Progenitor cell of endocrine pancreas (in vitro differentiated cells): ENCODE measurements at regions not wholly inside any gene's neighbourhood (a gene's known extent, or its start where the extent isn't known, plus 50 kb on each side); places are given as distances from the start of the nearest gene placed in this dataset.
"Not testable (repeated sequence)": the region's sequence is repeated elsewhere in the genome, so short reads cannot be mapped to it uniquely, and the experiment has no call there.

ENCODE experiments used
- DNase-seq: peaks from one replicate; pipeline ENCODE4 v3.0.0; 2021; ENCODE audit warnings: low spot score; ENCODE audit not compliant: unreplicated experiment
- H3K27ac Mint-ChIP-seq: 2 replicates; pipeline ENCODE4 v1.8.0; 2021; ENCODE audit warnings: mild to moderate bottlenecking, moderate library complexity, mixed read lengths
- H3K27me3 Mint-ChIP-seq: 2 replicates; pipeline ENCODE4 v1.8.0; 2021; ENCODE audit warnings: mixed read lengths
- H3K36me3 Mint-ChIP-seq: 2 replicates; pipeline ENCODE4 v1.8.0; 2022; ENCODE audit warnings: mixed read lengths; ENCODE audit not compliant: insufficient read depth
- H3K4me1 Mint-ChIP-seq: 2 replicates; pipeline ENCODE4 v1.8.0; 2021; ENCODE audit warnings: low read depth, mixed read lengths
- H3K4me3 Mint-ChIP-seq: 2 replicates; pipeline ENCODE4 v1.8.0; 2021; ENCODE audit warnings: low read depth, mild to moderate bottlenecking, moderate library complexity, mixed read lengths
- H3K9me3 Mint-ChIP-seq: 2 replicates; pipeline ENCODE4 v1.8.0; 2021; ENCODE audit warnings: low read depth, mixed read lengths
- CTCF ChIP-seq: fragments of 200-600 bp; sonication (generic); IDR thresholded peaks from one replicate; pipeline ENCODE4 v1.5.0; 2021; ENCODE audit warnings: antibody characterized with exemption, mild to moderate bottlenecking; ENCODE audit not compliant: unreplicated experiment

- H3K27me3 Mint-ChIP-seq = no peaks in the 10 kb centered on the region
- H3K27ac Mint-ChIP-seq = no peak overlapping the region
- TF ChIP-seq CTCF = no peak
- H3K4me1 Mint-ChIP-seq = no peaks in the 10 kb centered on the region
- DNase-seq = no peak
- H3K36me3 Mint-ChIP-seq = no peaks in the 10 kb centered on the region
- H3K9me3 Mint-ChIP-seq = peaks cover 26% of the 10 kb centered on the region
- no peak overlapping the region for H3K4me3 Mint-ChIP-seq
These were observed 124.6 kb downstream of the RRAGB start for GRCh38 chrX:55841962-55842752.

- H3K36me3 Mint-ChIP-seq, DNase-seq, H3K27me3 Mint-ChIP-seq, H3K4me1 Mint-ChIP-seq: not testable (repeated sequence)
- H3K9me3 Mint-ChIP-seq = peaks cover 34% of the 10 kb centered on the region
- peak overlapping the region; percentile 60 for H3K27ac Mint-ChIP-seq
- H3K4me3 Mint-ChIP-seq = peak overlapping the region; percentile 9
These were observed 149.2 kb downstream of the RRAGB start for GRCh38 chrX:55866779-55867178.

GRCh38 chrX:55867181-55867651 lies 149.7 kb downstream of the RRAGB start:
- no peak overlapping the region for H3K4me3 Mint-ChIP-seq
- no peak overlapping the region for H3K27ac Mint-ChIP-seq
- TF ChIP-seq CTCF = no peak
- H3K36me3 Mint-ChIP-seq = no peaks in the 10 kb centered on the region
- peaks cover 32% of the 10 kb centered on the region for H3K9me3 Mint-ChIP-seq
- H3K4me1 Mint-ChIP-seq = peaks cover 8% of the 10 kb centered on the region
- DNase-seq = no peak
- H3K27me3 Mint-ChIP-seq = no peaks in the 10 kb centered on the region

- Mint-ChIP-seq H3K36me3 (no peaks in the 10 kb centered on the region), H3K27ac (no peak overlapping the region), H3K4me3 (no peak overlapping the region), H3K4me1 (peaks cover 8% of the 10 kb centered on the region), H3K27me3 (no peaks in the 10 kb centered on the region), H3K9me3 (peaks cover 30% of the 10 kb centered on the region)
- DNase-seq = no peak
- TF ChIP-seq CTCF = no peak
These were observed 150.2 kb downstream of the RRAGB start for GRCh38 chrX:55867708-55868107.

- no peaks in the 10 kb centered on the region for H3K4me1 Mint-ChIP-seq
- no peak for DNase-seq
- no peak overlapping the region for H3K27ac Mint-ChIP-seq
- H3K4me3 Mint-ChIP-seq = no peak overlapping the region
- peaks cover 16% of the 10 kb centered on the region for H3K9me3 Mint-ChIP-seq
- H3K36me3 Mint-ChIP-seq = no peaks in the 10 kb centered on the region
- H3K27me3 Mint-ChIP-seq = no peaks in the 10 kb centered on the region
- TF ChIP-seq CTCF = no peak
These were observed 157.3 kb downstream of the RRAGB start for GRCh38 chrX:55874807-55875206.

- DNase-seq, H3K4me1 Mint-ChIP-seq, H3K4me3 Mint-ChIP-seq, H3K27ac Mint-ChIP-seq, H3K27me3 Mint-ChIP-seq, H3K36me3 Mint-ChIP-seq: not testable (repeated sequence)
- peaks cover 39% of the 10 kb centered on the region for H3K9me3 Mint-ChIP-seq
These were observed 166.0 kb downstream of the RRAGB start for GRCh38 chrX:55883541-55883940.
